Smooth muscle cell (in vitro differentiated cells): ENCODE measurements at regions not wholly inside any gene's neighbourhood (a gene's known extent, or its start where the extent isn't known, plus 50 kb on each side); places are given as distances from the start of the nearest gene placed in this dataset.

Experiments used
- DNase-seq: peaks from one replicate; lab custom pipeline; 2025; ENCODE audit not compliant: unreplicated experiment; lab: John Stamatoyannopoulos, UW
- H2AFZ ChIP-seq: fragments of 200-600 bp; sonication (generic); 2 replicates; pipeline ENCODE4 v1.6.0; 2016; ENCODE audit warnings: antibody characterized with exemption, low read depth, mild to moderate bottlenecking
- H3F3A ChIP-seq: fragments of 200-600 bp; sonication (generic); 2 replicates; pipeline ENCODE4 v1.6.0; 2017; ENCODE audit warnings: antibody characterized with exemption, low read depth
- H3K27ac ChIP-seq: fragments of 200-600 bp; sonication (generic); 2 replicates; pipeline ENCODE4 v1.5.1; 2016; ENCODE audit warnings: low read depth, mild to moderate bottlenecking
- H3K27me3 ChIP-seq: fragments of 200-600 bp; sonication (generic); 2 replicates; pipeline ENCODE4 v1.6.1; 2016; ENCODE audit warnings: low read depth, mild to moderate bottlenecking
- H3K36me3 ChIP-seq: fragments of 200-600 bp; sonication (generic); 2 replicates; pipeline ENCODE4 v1.5.1; 2016; ENCODE audit warnings: low read depth
- H3K4me1 ChIP-seq: fragments of 200-600 bp; sonication (generic); 2 replicates; pipeline ENCODE4 v1.5.1; 2016; ENCODE audit warnings: low read depth
- H3K4me2 ChIP-seq: fragments of 200-600 bp; sonication (generic); 2 replicates; pipeline ENCODE4 v1.6.0; 2016; ENCODE audit warnings: mild to moderate bottlenecking
- H3K4me3 ChIP-seq: fragments of 200-600 bp; sonication (generic); 2 replicates; pipeline ENCODE4 v1.5.1; 2016; ENCODE audit warnings: mild to moderate bottlenecking
- H3K79me2 ChIP-seq: fragments of 200-600 bp; sonication (generic); 2 replicates; pipeline ENCODE4 v1.6.0; 2016; ENCODE audit warnings: low read depth, mild to moderate bottlenecking
- H3K9ac ChIP-seq: fragments of 200-600 bp; sonication (generic); 2 replicates; pipeline ENCODE4 v1.6.0; 2016; ENCODE audit warnings: low read depth
- H3K9me3 ChIP-seq: fragments of 200-600 bp; sonication (generic); replicated peaks from 2 replicates; pipeline ENCODE4 v1.5.1; 2016; ENCODE audit warnings: low read depth
- H4K20me1 ChIP-seq: fragments of 200-600 bp; sonication (generic); 2 replicates; pipeline ENCODE4 v1.6.0; 2016; ENCODE audit warnings: low read depth
- CTCF ChIP-seq: fragments of 200-600 bp; sonication (generic); IDR thresholded peaks from 2 replicates; pipeline ENCODE4 v1.5.1; 2017; ENCODE audit warnings: borderline replicate concordance, mild to moderate bottlenecking, antibody characterized with exemption; ENCODE audit not compliant: insufficient read depth, poor library complexity, severe bottlenecking
- WGBS: methylation state at CpG from one replicate; pipeline ENCODE4 v1.1.7; 2016; ENCODE audit warnings: low lambda C conversion rate; 5-methylcytosine and 5-hydroxymethylcytosine counted together

- Histone ChIP-seq H3K79me2 (no peaks in the 10 kb centered on the region), H3K4me3 (no peak overlapping the region), H3K4me1 (peaks cover 16% of the 10 kb centered on the region), H3K27ac (no peak overlapping the region), H3K27me3 (no peaks in the 10 kb centered on the region), H2AFZ (no peak overlapping the region), H3F3A (peaks cover 14% of the 10 kb centered on the region), H3K36me3 (peaks cover 3% of the 10 kb centered on the region), H3K4me2 (no peak overlapping the region), H3K9me3 (no peaks in the 10 kb centered on the region), H4K20me1 (no peaks in the 10 kb centered on the region), H3K9ac (no peak overlapping the region)
- TF ChIP-seq CTCF = no peak
- DNase-seq = no peak
Observed at GRCh38 chr12:46699986-46700385, 125.8 kb downstream of the SLC38A4 start.

- no peak for TF ChIP-seq CTCF
- no peak overlapping the region for H2AFZ ChIP-seq
- H3K9ac ChIP-seq = no peak overlapping the region
- DNase-seq = no peak
- H4K20me1 ChIP-seq = no peaks in the 10 kb centered on the region
- no peaks in the 10 kb centered on the region for H3K27me3 ChIP-seq
- no peaks in the 10 kb centered on the region for H3K79me2 ChIP-seq
- peaks cover 3% of the 10 kb centered on the region for H3K36me3 ChIP-seq
- peaks cover 14% of the 10 kb centered on the region for H3F3A ChIP-seq
- peaks cover 16% of the 10 kb centered on the region for H3K4me1 ChIP-seq
- no peak overlapping the region for H3K4me3 ChIP-seq
- H3K9me3 ChIP-seq = no peaks in the 10 kb centered on the region
- H3K4me2 ChIP-seq = no peak overlapping the region
- no peak overlapping the region for H3K27ac ChIP-seq
Observed at GRCh38 chr12:46698003-46698402, 127.8 kb downstream of the SLC38A4 start.

- Histone ChIP-seq H3F3A (no peaks in the 10 kb centered on the region), H3K4me2 (no peak overlapping the region)
- 87% methylated on average over 2 of the region's 2 CpGs for WGBS
Observed at GRCh38 chr12:46693518-46693917, 132.3 kb downstream of the SLC38A4 start.

More at GRCh38 chr12:46693518-46693917, 132.3 kb downstream of the SLC38A4 start:
- H4K20me1 ChIP-seq = no peaks in the 10 kb centered on the region
- no peaks in the 10 kb centered on the region for H3K9me3 ChIP-seq
- DNase-seq = no peak
- no peaks in the 10 kb centered on the region for H3K27me3 ChIP-seq
- H3K9ac ChIP-seq = no peak overlapping the region
- no peaks in the 10 kb centered on the region for H3K4me1 ChIP-seq
- H3K36me3 ChIP-seq = peaks cover 3% of the 10 kb centered on the region
- H3K27ac ChIP-seq = no peak overlapping the region
- no peak overlapping the region for H2AFZ ChIP-seq
- no peak for TF ChIP-seq CTCF
- no peaks in the 10 kb centered on the region for H3K79me2 ChIP-seq
- no peak overlapping the region for H3K4me3 ChIP-seq
